ENCODE measurements at regions not wholly inside any gene's neighbourhood (a gene's known extent, or its start where the extent isn't known, plus 50 kb on each side); places are given as distances from the start of the nearest gene placed in this dataset.

DNA sequence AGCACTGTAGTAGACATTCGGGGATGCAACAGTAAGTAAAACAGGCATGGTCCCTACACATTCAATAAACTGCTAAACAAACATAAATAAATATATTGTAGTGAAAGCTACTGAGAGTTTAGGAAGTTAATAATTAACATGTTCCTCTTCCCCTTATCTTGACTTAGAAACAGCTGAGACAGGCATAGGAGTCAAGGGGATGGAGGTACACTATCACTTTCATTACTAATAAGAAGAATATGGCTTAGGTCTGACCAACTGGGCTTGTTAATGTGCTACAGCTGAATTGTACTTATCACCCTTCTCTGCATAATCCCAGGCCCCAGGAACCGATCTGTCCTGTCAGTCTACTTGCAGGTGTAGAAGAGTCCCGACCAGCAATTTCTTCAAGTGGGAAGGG is 116.3 kb upstream of the DAZL start:
- H3K4me3 ChIP-seq: no peak overlapping the region
- DNase-seq: no peak
- H3K36me3 ChIP-seq: no peaks in the 10 kb centered on the region
- H3K4me1 ChIP-seq: no peaks in the 10 kb centered on the region
- intact Hi-C loops (cut with DNase I; ENCODE audit: low total_unique reads) (no loop called here), in situ Hi-C loops (cut with MboI; ENCODE audit: low pct_ligation_motif_present in 1 of 4, low pct_unique_long_range_greater_than_20kb in 1 of 4, low sequenced_read_pairs in 3 of 4) (no loop called here)
- 50 to 57% methylated on average over 1 to 3 of the region's 3 CpGs for WGBS, 2 donors (ENCODE audit: low coverage in 1 of 2)
- no peak overlapping the region for H3K27ac ChIP-seq
- H3K9me3 ChIP-seq: no peaks in the 10 kb centered on the region
- no peaks in the 10 kb centered on the region for H3K27me3 ChIP-seq
- TF ChIP-seq POLR2A (IDR thresholded peaks at IDR 0.05): no peak
- TF ChIP-seq, protein P1, sequence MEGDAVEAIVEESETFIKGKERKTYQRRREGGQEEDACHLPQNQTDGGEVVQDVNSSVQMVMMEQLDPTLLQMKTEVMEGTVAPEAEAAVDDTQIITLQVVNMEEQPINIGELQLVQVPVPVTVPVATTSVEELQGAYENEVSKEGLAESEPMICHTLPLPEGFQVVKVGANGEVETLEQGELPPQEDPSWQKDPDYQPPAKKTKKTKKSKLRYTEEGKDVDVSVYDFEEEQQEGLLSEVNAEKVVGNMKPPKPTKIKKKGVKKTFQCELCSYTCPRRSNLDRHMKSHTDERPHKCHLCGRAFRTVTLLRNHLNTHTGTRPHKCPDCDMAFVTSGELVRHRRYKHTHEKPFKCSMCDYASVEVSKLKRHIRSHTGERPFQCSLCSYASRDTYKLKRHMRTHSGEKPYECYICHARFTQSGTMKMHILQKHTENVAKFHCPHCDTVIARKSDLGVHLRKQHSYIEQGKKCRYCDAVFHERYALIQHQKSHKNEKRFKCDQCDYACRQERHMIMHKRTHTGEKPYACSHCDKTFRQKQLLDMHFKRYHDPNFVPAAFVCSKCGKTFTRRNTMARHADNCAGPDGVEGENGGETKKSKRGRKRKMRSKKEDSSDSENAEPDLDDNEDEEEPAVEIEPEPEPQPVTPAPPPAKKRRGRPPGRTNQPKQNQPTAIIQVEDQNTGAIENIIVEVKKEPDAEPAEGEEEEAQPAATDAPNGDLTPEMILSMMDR (IDR thresholded peaks at IDR 0.05): no peak

DNA sequence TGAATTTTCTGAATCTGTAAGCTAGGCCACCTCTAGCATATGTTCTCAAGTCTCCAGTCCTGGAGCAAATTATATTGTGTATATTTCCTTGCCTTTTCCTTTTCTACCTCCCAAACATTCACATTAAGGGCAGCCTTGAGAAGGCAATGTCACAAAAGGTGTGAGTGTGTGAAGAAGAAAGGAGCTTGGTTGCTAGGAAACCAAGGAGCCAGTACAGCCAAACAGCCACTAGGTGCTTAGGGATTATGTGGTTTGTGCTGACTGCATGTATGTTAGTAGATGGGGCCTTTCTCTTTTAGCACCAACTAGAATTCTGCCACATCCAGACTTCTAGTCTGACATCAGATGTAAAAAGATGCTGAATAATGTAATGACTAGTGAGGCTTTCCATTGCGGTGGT is 118.8 kb upstream of the DAZL start:
- H3K27me3 ChIP-seq: no peaks in the 10 kb centered on the region
- WGBS, 2 donors (ENCODE audit: low coverage in 1 of 2): 50 to 96% methylated on average over 1 of the region's 1 CpG
- no peak overlapping the region for H3K4me3 ChIP-seq
- DNase-seq: no peak
- H3K27ac ChIP-seq: no peak overlapping the region
- in situ Hi-C loops (cut with MboI; ENCODE audit: low pct_ligation_motif_present in 1 of 4, low pct_unique_long_range_greater_than_20kb in 1 of 4, low sequenced_read_pairs in 3 of 4) (no loop called here), intact Hi-C loops (cut with DNase I; ENCODE audit: low total_unique reads) (no loop called here)
- no peaks in the 10 kb centered on the region for H3K36me3 ChIP-seq
- no peaks in the 10 kb centered on the region for H3K9me3 ChIP-seq
- TF ChIP-seq EP300 (IDR thresholded peaks at IDR 0.05; ENCODE audit: low read depth) (no peak), POLR2A (IDR thresholded peaks at IDR 0.05) (no peak)
- no peaks in the 10 kb centered on the region for H3K4me1 ChIP-seq

DNA sequence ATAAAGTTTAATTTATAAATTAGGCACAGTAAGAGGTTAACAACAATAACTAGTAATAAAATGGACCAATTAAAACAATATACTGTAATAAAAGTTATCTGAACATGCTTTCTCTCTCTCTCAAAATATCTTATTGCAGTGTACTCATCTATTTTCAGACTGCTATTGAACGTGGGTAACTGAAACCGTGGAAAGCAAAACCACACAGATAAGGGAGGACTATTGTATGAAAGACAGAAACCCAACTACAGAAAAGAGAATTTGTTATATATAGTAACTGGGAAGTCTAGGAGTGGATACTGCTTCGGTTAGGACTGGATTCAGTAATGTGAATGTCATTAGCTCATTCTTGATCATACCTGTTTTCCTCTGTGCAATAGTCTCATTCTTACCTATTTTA is 119.3 kb upstream of the DAZL start:
- no peaks in the 10 kb centered on the region for H3K9me3 ChIP-seq
- no peaks in the 10 kb centered on the region for H3K36me3 ChIP-seq
- intact Hi-C loops (cut with DNase I; ENCODE audit: low total_unique reads): no loop called here
- H3K4me3 ChIP-seq: no peak overlapping the region
- 38 to 51% methylated on average over 3 of the region's 3 CpGs for WGBS, 2 donors (ENCODE audit: low coverage in 1 of 2)
- in situ Hi-C loops (cut with MboI; ENCODE audit: low pct_ligation_motif_present in 1 of 4, low pct_unique_long_range_greater_than_20kb in 1 of 4, low sequenced_read_pairs in 3 of 4): no loop called here
- H3K27ac ChIP-seq: no peak overlapping the region
- H3K4me1 ChIP-seq: no peaks in the 10 kb centered on the region
- DNase-seq: no peak
- H3K27me3 ChIP-seq: no peaks in the 10 kb centered on the region
- TF ChIP-seq, protein P1 (IDR thresholded peaks at IDR 0.05): no peak
- TF ChIP-seq POLR2AphosphoS5 (IDR thresholded peaks at IDR 0.05): no peak
- TF ChIP-seq POLR2A (IDR thresholded peaks at IDR 0.05): no peak
- no peak for TF ChIP-seq EP300 (IDR thresholded peaks at IDR 0.05; ENCODE audit: low read depth)

DNA sequence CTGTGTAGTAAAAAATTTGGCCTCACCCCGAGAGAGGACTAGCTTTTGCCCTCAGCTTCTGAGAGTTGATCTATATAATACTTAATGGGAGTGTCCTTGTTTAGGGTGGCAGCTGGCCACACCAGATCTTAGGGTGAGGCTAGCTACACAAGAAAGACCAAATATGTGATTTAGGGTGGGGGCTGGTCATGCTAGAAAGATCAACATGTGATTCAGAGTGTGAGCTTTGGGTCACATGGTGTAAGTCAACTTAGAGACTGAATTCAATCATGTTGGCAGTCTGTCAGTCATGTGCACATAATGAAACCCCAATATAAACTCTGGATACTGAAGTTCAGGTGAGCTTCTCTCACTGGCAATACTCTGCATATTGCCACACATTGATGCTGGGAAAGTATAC is 120.7 kb upstream of the DAZL start:
- H3K36me3 ChIP-seq: no peaks in the 10 kb centered on the region
- no peak for TF ChIP-seq EP300 (IDR thresholded peaks at IDR 0.05; ENCODE audit: low read depth)
- TF ChIP-seq, protein P1 (IDR thresholded peaks at IDR 0.05): no peak
- TF ChIP-seq POLR2AphosphoS5 (IDR thresholded peaks at IDR 0.05): no peak
- no peak for TF ChIP-seq POLR2A (IDR thresholded peaks at IDR 0.05)
- no peak for DNase-seq
- H3K4me3 ChIP-seq: no peak overlapping the region
- H3K27ac ChIP-seq: no peak overlapping the region
- no peaks in the 10 kb centered on the region for H3K27me3 ChIP-seq
- H3K9me3 ChIP-seq: no peaks in the 10 kb centered on the region
- H3K4me1 ChIP-seq: no peaks in the 10 kb centered on the region
- in situ Hi-C loops (cut with MboI; ENCODE audit: low pct_ligation_motif_present in 1 of 4, low pct_unique_long_range_greater_than_20kb in 1 of 4, low sequenced_read_pairs in 3 of 4): no loop called here
- intact Hi-C loops (cut with DNase I; ENCODE audit: low total_unique reads): no loop called here
- WGBS, 2 donors (ENCODE audit: low coverage in 1 of 2): 0% methylated on average over 1 of the region's 1 CpG; no CpG with 5 or more reads in 1 of the 2 donors

Measured in transverse colon (tissue), 4 donors.